HT1080 (cell line): ENCODE measurements at regions not wholly inside any gene's neighbourhood (a gene's known extent, or its start where the extent isn't known, plus 50 kb on each side); places are given as distances from the start of the nearest gene placed in this dataset.

ENCODE experiments used
- DNase-seq: peaks from one replicate; pipeline ENCODE4 v3.0.0-alpha.2; 2015; ENCODE audit warnings: low read depth

- no peak for DNase-seq
Observed at GRCh38 chr11:45554230-45554967, 111.0 kb downstream of the CHST1 start.

DNA sequence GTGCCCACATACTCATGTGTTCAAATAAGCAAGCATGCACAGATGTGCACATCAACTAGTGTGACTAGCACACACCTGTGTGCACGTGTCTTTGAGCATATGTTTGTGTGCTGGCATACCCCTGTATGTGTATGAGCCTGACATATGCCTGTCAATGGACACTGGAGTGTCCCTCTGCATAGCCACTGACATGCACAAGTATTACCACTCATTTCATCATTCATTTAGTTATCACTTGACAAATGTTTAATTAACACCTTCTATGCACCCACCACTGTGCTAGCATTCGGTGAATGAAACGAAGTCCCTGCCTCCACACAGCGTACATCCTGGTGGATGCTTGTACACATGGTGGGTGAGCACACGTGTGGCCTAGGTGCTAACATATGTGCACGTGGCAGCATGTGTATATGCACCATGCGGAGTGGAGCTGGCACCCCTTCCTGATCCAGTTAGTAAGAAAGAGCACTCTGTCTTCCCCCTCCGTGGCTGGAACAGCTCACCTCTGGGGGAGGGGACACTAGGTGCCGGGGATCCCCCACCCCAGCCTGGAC, 112.0 kb downstream of the CHST1 start:
- DNase-seq, result no peak

- no peak for DNase-seq
Observed at GRCh38 chr11:45551191-45551713, 114.2 kb downstream of the CHST1 start.

- DNase-seq, result no peak
Observed at GRCh38 chr11:45549257-45549656, 116.2 kb downstream of the CHST1 start.

GRCh38 chr11:45546366-45546765, 119.1 kb downstream of the CHST1 start:
- no peak for DNase-seq

DNA sequence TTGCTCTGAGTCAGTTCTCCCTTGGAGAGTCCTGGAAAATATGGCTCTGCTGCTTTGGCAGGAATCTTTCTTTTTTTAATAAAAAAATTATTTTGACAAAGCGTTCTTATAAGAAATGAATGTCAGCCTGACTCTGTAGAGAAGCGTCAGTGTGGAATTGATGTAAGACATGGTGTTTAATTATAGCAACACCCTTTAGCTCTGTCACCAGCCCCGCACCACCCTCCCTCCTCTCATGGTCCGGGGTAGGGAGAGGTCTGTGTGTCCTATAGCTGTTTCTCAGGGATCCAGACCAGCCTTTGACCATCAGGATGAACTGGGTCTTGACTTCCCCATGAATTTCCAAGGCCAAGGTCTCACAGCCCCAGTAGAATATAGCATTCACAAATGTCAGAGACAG, 120.6 kb downstream of the CHST1 start:
- DNase-seq, result no peak

DNA sequence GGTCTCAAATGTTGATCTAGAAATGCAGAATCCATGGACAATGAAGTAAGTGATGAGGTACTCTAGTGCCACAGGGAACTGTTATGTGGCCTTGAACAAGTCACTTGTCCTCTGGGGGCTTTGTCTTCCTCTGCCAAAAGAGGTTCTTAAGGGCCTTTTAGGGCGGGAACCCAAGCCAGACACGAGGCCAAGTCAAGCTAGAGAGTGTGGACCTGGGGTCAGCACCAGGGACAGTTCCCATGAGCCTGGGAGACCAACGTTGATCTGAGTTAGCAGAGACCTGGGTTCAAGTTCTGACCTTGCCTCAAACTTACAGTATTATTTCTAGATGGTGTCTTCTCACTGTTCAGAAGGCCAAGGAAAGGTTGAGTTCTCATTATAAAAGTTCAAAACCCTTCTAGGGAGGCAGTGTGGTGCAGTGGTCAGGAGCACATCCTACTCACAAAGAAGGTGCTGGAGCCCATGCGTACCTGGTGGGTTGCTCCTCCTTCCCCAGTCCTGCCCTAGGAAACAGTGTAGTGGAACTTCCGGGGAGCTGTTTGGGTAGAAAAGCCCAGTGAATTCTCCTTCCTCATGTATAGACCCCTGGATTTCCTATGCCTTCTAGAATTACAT, 121.5 kb downstream of the CHST1 start:
- no peak for DNase-seq

GRCh38 chr11:45543081-45543480, 122.3 kb downstream of the CHST1 start:
- DNase-seq, result no peak

DNA sequence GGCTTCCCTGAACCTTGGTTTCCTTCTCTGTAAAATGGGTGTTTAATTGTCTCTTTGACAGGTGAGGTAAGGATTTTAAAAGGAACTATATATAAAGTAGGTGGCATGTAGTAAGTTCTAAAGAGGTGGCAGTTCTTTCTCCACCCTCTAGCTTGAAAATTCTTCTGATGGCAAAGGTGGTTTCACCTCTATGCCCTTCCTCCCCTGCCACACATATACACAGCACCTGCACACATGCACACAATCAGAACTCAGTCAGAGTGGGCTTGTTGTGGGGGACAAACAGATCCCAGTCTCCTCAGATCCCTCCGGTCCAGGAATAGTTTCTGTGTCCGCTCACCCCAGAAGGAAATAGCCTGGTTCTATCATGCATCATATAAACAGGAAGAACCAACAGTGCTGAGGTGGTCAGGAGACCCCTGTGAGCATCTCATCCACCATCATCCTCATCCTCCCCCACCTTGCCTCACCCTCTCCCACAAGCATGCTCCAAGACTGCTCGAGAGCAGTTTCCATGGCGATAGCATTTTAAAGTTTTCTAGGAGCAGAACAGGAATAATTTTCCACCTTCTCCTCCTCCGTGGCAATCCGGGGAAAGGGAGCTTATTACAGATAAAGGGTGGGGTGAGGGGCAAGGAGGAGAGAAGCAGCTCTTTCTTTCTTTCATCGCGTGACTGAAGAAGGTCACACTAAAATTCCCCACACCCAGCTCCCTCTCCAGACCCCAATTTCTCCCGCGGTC, 123.6 kb downstream of the CHST1 start:
- no peak for DNase-seq

- DNase-seq, result no peak
Observed at GRCh38 chr11:45538939-45539338, 126.5 kb downstream of the CHST1 start.

GRCh38 chr11:45538363-45538762, 127.1 kb downstream of the CHST1 start:
- no peak for DNase-seq

- DNase-seq, result no peak
Observed at GRCh38 chr11:45537614-45538013, 127.8 kb downstream of the CHST1 start.

GRCh38 chr11:45535033-45535432, 130.4 kb downstream of the CHST1 start:
- DNase-seq, result no peak

DNA sequence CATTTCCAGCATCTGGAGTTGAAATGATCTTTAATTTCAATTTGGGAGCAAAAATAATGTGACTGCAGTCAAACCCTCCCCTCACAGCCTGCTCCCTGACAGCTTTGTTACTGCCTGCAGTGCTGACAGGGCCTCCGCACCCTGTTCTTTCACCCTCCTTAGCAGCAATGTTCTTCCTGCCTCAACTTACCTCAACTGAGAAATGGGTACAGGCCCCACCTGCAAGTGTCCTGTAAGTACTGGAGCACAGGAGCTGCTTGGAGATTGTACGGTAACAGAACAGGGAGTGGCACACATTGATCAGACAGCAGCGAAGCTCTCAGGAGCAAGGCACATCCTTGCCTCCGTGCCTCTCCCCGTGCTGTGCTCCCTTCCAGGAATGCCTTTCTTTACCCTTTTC, 131.3 kb downstream of the CHST1 start:
- no peak for DNase-seq

GRCh38 chr11:45532546-45532945, 132.9 kb downstream of the CHST1 start:
- DNase-seq, result no peak

DNA sequence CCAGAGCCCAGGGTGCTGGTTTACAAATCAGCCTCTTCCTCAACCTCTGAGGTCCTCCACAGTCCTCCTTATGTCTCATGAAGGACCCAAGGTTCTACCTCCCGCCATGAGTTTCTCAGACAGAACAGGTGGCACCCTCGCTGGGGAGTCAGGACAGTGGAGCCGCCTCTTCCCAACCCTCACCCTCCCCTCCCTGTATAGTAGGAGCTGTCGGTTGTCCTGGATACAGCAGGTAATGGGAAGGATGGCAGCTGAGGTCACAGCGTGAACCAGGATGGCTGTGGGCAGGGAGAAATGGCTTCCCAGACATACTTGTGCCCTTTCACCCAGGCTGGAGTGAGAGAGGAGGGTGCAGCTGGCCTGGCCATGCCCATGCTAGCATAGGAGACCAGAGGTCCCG, 134.6 kb downstream of the CHST1 start:
- no peak for DNase-seq

DNA sequence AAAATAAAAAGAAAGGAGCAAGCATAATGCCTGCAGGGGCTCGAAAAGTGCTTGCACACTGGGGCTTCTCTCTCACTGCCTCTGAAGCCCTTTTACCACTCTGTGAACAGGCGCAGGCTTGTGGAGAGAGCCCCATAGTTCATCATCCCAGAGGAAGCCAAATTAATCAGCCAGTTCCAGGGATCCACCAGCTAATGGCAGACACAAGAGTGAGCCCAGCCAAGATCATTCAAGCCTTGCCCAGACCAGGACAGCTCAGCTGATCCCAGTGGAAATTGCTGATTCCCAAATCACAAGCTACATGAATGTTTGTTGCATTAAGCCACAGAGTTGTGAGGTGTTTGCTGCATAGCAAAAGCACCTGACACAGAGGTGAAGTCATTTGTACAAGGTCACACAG, 135.3 kb downstream of the CHST1 start:
- no peak for DNase-seq

DNA sequence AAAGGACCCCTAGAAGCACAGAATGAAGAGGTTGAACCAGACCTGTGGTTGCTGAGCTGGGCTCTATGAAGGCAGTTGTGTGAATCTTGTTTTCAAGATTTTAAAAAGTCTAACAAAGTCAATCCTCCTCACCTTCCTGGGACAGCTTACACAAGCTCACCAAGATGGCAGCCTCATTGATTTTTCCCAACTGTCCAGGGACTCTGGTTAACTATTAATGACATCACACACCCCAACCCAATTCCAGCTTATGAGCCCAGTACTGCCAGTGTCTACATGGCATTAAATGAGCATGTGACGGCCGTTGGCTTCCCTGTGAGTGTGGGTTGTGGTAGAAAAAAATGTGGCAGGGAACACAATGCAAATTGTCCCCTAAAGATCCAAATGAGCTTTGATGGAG, 137.0 kb downstream of the CHST1 start:
- no peak for DNase-seq

DNA sequence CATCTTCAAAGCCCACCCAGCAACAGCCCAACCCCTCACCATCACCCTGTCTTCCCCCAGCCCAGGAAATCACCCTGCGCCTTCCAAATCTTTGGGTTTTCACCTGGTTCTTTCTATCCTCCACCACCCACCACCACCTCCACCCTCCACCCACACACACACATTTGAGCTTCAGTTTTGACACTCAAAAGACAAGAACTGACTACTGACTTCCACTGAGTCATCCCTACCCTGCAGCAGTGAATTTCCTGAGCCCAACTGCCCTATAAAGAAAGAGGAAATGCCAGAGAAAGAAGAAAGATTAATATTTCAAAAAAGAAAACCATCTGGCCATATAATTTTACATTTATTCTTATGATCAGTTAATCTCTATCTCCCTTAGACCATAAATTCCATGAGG, 137.5 kb downstream of the CHST1 start:
- no peak for DNase-seq

GRCh38 chr11:45525393-45525792, 140.0 kb downstream of the CHST1 start:
- no peak for DNase-seq

- DNase-seq, result no peak
Observed at GRCh38 chr11:45523760-45524159, 141.7 kb downstream of the CHST1 start.
